OCI-LY3 (cell line): ENCODE measurements at regions not wholly inside any gene's neighbourhood (a gene's known extent, or its start where the extent isn't known, plus 50 kb on each side); places are given as distances from the start of the nearest gene placed in this dataset.

Experiments used
- H2AFZ ChIP-seq: fragments of 200-600, 300-600 bp; shearing (Covaris generic); 2 replicates; pipeline ENCODE4 v1.6.0; 2014; ENCODE audit warnings: antibody characterized with exemption, low read depth, low read length
- H3K27ac ChIP-seq: fragments of 200-600, 300-600 bp; sonication (generic); 2 replicates; pipeline ENCODE4 v1.5.1; 2014; ENCODE audit warnings: mild to moderate bottlenecking, low read length, moderate library complexity, mixed read lengths
- H3K27me3 ChIP-seq: fragments of 200-600, 300-600 bp; sonication (generic); 2 replicates; pipeline ENCODE4 v1.6.1; 2014; ENCODE audit warnings: low read depth, low read length, mixed read lengths
- H3K36me3 ChIP-seq: fragments of 200-600, 300-600 bp; sonication (generic); replicated peaks from 2 replicates; pipeline ENCODE3; 2014; ENCODE audit warnings: low read depth, low read length, mixed read lengths
- H3K4me1 ChIP-seq: fragments of 300-600, 200-600 bp; sonication (generic); 2 replicates; pipeline ENCODE4 v1.6.1; 2014; ENCODE audit warnings: low read length, mixed read lengths
- H3K4me2 ChIP-seq: fragments of 200-600, 300-600 bp; sonication (generic); 2 replicates; pipeline ENCODE4 v1.6.1; 2014; ENCODE audit warnings: low read length, mixed read lengths
- H3K4me3 ChIP-seq: fragments of 300-600, 200-600 bp; sonication (generic); 2 replicates; pipeline ENCODE4 v1.5.1; 2014; ENCODE audit warnings: antibody characterized with exemption, mild to moderate bottlenecking, low read length, moderate library complexity
- H3K79me2 ChIP-seq: fragments of 300-600, 200-600 bp; shearing (Covaris generic); 2 replicates; pipeline ENCODE4 v1.6.1; 2014; ENCODE audit warnings: mild to moderate bottlenecking, low read length, mixed read lengths
- H3K9ac ChIP-seq: fragments of 300-600, 200-600 bp; shearing (Covaris generic); 2 replicates; pipeline ENCODE4 v1.6.0; 2014; ENCODE audit warnings: mild to moderate bottlenecking, low read length, moderate library complexity
- H3K9me3 ChIP-seq: fragments of 200-600, 300-600 bp; shearing (Covaris generic); 2 replicates; pipeline ENCODE4 v1.6.1; 2014; ENCODE audit warnings: low read length, mixed read lengths; ENCODE audit not compliant: insufficient read depth
- H4K20me1 ChIP-seq: fragments of 200-600, 300-600 bp; sonication (generic); 2 replicates; pipeline ENCODE4 v1.6.1; 2016; ENCODE audit warnings: low read length, mixed read lengths; ENCODE audit not compliant: insufficient read depth
- CTCF ChIP-seq: fragments of 200-600, 300-600 bp; sonication (generic); IDR thresholded peaks from 2 replicates; pipeline ENCODE4 v1.5.1; 2014; ENCODE audit warnings: antibody characterized with exemption, low read length, low read depth
- EZH2phosphoT487 ChIP-seq: fragments of 200-600 bp; shearing (Covaris generic); IDR thresholded peaks from 2 replicates; pipeline ENCODE4 v1.6.1; 2018; ENCODE audit warnings: antibody characterized with exemption, mixed run types, low read depth

- Histone ChIP-seq H3K27me3 (no peaks in the 10 kb centered on the region), H3K4me1 (no peaks in the 10 kb centered on the region), H4K20me1 (no peaks in the 10 kb centered on the region), H3K27ac (no peak overlapping the region), H3K9me3 (no peaks in the 10 kb centered on the region), H3K79me2 (no peaks in the 10 kb centered on the region), H3K9ac (no peak overlapping the region), H2AFZ (no peak overlapping the region), H3K4me3 (no peak overlapping the region), H3K4me2 (no peak overlapping the region), H3K36me3 (no peaks in the 10 kb centered on the region)
- TF ChIP-seq CTCF (no peak), EZH2phosphoT487 (no peak)
Observed at GRCh38 chr4:53821179-53821851, 230.0 kb upstream of the LNX1 start.

GRCh38 chr4:53818104-53818503, 226.8 kb upstream of the LNX1 start:
- Histone ChIP-seq H3K27me3 (no peaks in the 10 kb centered on the region), H4K20me1 (no peaks in the 10 kb centered on the region), H3K4me2 (no peak overlapping the region), H3K79me2 (no peaks in the 10 kb centered on the region), H3K4me3 (no peak overlapping the region), H2AFZ (no peak overlapping the region), H3K9ac (no peak overlapping the region), H3K36me3 (no peaks in the 10 kb centered on the region), H3K27ac (no peak overlapping the region), H3K4me1 (no peaks in the 10 kb centered on the region), H3K9me3 (no peaks in the 10 kb centered on the region)
- TF ChIP-seq CTCF (no peak), EZH2phosphoT487 (no peak)

GRCh38 chr4:53816561-53816960, 225.3 kb upstream of the LNX1 start:
- H3K27me3 ChIP-seq = no peaks in the 10 kb centered on the region
- no peak overlapping the region for H2AFZ ChIP-seq
- no peaks in the 10 kb centered on the region for H4K20me1 ChIP-seq
- H3K27ac ChIP-seq = no peak overlapping the region
- no peaks in the 10 kb centered on the region for H3K36me3 ChIP-seq
- TF ChIP-seq EZH2phosphoT487 = no peak
- no peak overlapping the region for H3K4me3 ChIP-seq
- no peaks in the 10 kb centered on the region for H3K79me2 ChIP-seq
- H3K4me1 ChIP-seq = no peaks in the 10 kb centered on the region
- no peak overlapping the region for H3K9ac ChIP-seq
- H3K4me2 ChIP-seq = no peak overlapping the region
- no peaks in the 10 kb centered on the region for H3K9me3 ChIP-seq

GRCh38 chr4:53815281-53815680, 224.0 kb upstream of the LNX1 start:
- no peaks in the 10 kb centered on the region for H4K20me1 ChIP-seq
- TF ChIP-seq EZH2phosphoT487 = no peak
- no peak for TF ChIP-seq CTCF

More at GRCh38 chr4:53815281-53815680, 224.0 kb upstream of the LNX1 start:
- Histone ChIP-seq H3K79me2 (no peaks in the 10 kb centered on the region), H3K27ac (no peak overlapping the region), H3K27me3 (no peaks in the 10 kb centered on the region), H3K9ac (no peak overlapping the region), H3K4me3 (no peak overlapping the region), H3K36me3 (no peaks in the 10 kb centered on the region), H2AFZ (no peak overlapping the region), H3K4me1 (no peaks in the 10 kb centered on the region), H3K9me3 (no peaks in the 10 kb centered on the region), H3K4me2 (no peak overlapping the region)
